ENCODE measurements at regions not wholly inside any gene's neighbourhood (a gene's known extent, or its start where the extent isn't known, plus 50 kb on each side); places are given as distances from the start of the nearest gene placed in this dataset.
A peak's percentile ranks its signal among the peaks of the same experiment; 100 is the strongest.
"Not testable (repeated sequence)": the region's sequence is repeated elsewhere in the genome, so short reads cannot be mapped to it uniquely, and the experiment has no call there.

DNA sequence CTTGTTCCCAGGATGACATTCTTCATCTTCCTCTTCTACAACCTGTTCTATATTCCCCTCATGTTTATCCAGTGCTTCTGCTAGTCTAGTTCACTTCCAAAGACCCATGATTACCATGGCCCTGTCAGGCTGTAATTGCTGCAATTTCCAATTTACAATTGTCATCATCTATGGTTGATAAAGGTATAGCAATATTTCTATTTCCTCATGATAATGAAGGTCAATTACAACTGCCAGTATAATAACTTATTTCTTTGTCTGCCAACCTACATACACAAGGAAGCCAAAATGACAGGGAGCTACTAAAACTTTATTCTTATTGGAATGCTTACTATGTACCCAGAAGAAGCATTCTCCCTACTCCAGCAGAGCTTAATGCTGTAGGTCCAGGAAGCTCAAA lies 410.3 kb downstream of the OR4F29 start:
- H3K36me3 ChIP-seq; ATAC-seq; H3K9me3 ChIP-seq; H3K4me1 ChIP-seq; H3K27me3 ChIP-seq; DNase-seq; intact Hi-C loops (cut with DNase I); H3K4me3 ChIP-seq; H3K27ac ChIP-seq: not testable (repeated sequence)

DNA sequence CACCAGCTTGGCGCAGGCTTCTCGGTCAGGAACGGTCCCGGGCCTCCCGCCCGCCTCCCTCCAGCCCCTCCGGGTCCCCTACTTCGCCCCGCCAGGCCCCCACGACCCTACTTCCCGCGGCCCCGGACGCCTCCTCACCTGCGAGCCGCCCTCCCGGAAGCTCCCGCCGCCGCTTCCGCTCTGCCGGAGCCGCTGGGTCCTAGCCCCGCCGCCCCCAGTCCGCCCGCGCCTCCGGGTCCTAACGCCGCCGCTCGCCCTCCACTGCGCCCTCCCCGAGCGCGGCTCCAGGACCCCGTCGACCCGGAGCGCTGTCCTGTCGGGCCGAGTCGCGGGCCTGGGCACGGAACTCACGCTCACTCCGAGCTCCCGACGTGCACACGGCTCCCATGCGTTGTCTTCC lies 422.3 kb downstream of the OR4F29 start:
- ATAC-seq; intact Hi-C loops (cut with DNase I); H3K27me3 ChIP-seq; H3K36me3 ChIP-seq; H3K9me3 ChIP-seq; H3K27ac ChIP-seq; DNase-seq; H3K4me1 ChIP-seq; H3K4me3 ChIP-seq: not testable (repeated sequence)
- WGBS (ENCODE audit: insufficient coverage, low coverage, low lambda C conversion rate, missing lambda C conversion rate), result 2% methylated on average over 16 of the region's 52 CpGs

DNA sequence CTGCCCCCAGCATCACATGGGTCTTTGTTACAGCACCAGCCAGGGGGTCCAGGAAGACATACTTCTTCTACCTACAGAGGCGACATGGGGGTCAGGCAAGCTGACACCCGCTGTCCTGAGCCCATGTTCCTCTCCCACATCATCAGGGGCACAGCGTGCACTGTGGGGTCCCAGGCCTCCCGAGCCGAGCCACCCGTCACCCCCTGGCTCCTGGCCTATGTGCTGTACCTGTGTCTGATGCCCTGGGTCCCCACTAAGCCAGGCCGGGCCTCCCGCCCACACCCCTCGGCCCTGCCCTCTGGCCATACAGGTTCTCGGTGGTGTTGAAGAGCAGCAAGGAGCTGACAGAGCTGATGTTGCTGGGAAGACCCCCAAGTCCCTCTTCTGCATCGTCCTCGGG lies 434.2 kb downstream of the OR4F29 start:
- intact Hi-C loops (cut with DNase I); H3K27ac ChIP-seq; H3K27me3 ChIP-seq; H3K9me3 ChIP-seq; H3K4me3 ChIP-seq; ATAC-seq; H3K36me3 ChIP-seq; H3K4me1 ChIP-seq: not testable (repeated sequence)
- peak; percentile 22 to 63 (median 41) for DNase-seq
- WGBS (ENCODE audit: insufficient coverage, low coverage, low lambda C conversion rate, missing lambda C conversion rate), result 80% methylated on average over 1 of the region's 12 CpGs

DNA sequence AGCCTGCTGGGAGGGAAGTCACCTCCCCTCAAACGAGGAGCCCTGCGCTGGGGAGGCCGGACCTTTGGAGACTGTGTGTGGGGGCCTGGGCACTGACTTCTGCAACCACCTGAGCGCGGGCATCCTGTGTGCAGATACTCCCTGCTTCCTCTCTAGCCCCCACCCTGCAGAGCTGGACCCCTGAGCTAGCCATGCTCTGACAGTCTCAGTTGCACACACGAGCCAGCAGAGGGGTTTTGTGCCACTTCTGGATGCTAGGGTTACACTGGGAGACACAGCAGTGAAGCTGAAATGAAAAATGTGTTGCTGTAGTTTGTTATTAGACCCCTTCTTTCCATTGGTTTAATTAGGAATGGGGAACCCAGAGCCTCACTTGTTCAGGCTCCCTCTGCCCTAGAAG lies 435.5 kb downstream of the OR4F29 start:
- ATAC-seq; H3K27ac ChIP-seq; H3K9me3 ChIP-seq; H3K36me3 ChIP-seq; H3K27me3 ChIP-seq; H3K4me3 ChIP-seq; H3K4me1 ChIP-seq; intact Hi-C loops (cut with DNase I): not testable (repeated sequence)
- DNase-seq, result peak; percentile 14 to 40 (median 38)
- WGBS (ENCODE audit: insufficient coverage, low coverage, low lambda C conversion rate, missing lambda C conversion rate), result no CpG with 5 or more reads among the region's 6 CpGs

DNA sequence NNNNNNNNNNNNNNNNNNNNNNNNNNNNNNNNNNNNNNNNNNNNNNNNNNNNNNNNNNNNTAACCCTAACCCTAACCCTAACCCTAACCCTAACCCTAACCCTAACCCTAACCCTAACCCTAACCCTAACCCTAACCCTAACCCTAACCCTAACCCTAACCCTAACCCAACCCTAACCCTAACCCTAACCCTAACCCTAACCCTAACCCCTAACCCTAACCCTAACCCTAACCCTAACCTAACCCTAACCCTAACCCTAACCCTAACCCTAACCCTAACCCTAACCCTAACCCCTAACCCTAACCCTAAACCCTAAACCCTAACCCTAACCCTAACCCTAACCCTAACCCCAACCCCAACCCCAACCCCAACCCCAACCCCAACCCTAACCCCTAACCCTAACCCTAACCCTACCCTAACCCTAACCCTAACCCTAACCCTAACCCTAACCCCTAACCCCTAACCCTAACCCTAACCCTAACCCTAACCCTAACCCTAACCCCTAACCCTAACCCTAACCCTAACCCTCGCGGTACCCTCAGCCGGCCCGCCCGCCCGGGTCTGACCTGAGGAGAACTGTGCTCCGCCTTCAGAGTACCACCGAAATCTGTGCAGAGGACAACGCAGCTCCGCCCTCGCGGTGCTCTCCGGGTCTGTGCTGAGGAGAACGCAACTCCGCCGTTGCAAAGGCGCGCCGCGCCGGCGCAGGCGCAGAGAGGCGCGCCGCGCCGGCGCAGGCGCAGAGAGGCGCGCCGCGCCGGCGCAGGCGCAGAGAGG lies 441.3 kb downstream of the OR4F29 start:
- H3K36me3 ChIP-seq; H3K9me3 ChIP-seq; H3K4me3 ChIP-seq; H3K27ac ChIP-seq; H3K4me1 ChIP-seq; intact Hi-C loops (cut with DNase I); H3K27me3 ChIP-seq: not testable (repeated sequence)
- 0% methylated on average over 1 of the region's 37 CpGs for WGBS (ENCODE audit: insufficient coverage, low coverage, low lambda C conversion rate, missing lambda C conversion rate)
- DNase-seq, result peak; percentile 16 to 45 (median 44)
- peak; percentile 23 to 57 (median 35) for ATAC-seq

MicroRNAs in the stretch of these regions (microRNA counts, 767-probe panel; counts per million panel counts)
- microRNA hsa-miR-1302, result 237 counts per million

Small RNA genes lying in the stretch of these regions (microRNA-seq; reads per million reads assigned to microRNA genes)
- gene MIR6859-1 (0 reads per million in 2 donors), gene MIR6859-2 (0 reads per million in 2 donors)

Small RNA genes lying in the stretch of these regions (small RNA-seq; reads per million reads assigned to genes)
- gene AL627309.7, result 0 reads per million in 2 experiments
- 0 reads per million in 2 experiments for gene MIR6859-1
- 0 reads per million in 2 experiments for gene MIR6859-2
- gene RNU6-1100P, result 0 reads per million in 2 experiments

Measured in right lobe of liver (tissue), 6 donors.